ENCODE measurements at regions not wholly inside any gene's neighbourhood (a gene's known extent, or its start where the extent isn't known, plus 50 kb on each side); places are given as distances from the start of the nearest gene placed in this dataset.

- TF ChIP-seq, protein P1, sequence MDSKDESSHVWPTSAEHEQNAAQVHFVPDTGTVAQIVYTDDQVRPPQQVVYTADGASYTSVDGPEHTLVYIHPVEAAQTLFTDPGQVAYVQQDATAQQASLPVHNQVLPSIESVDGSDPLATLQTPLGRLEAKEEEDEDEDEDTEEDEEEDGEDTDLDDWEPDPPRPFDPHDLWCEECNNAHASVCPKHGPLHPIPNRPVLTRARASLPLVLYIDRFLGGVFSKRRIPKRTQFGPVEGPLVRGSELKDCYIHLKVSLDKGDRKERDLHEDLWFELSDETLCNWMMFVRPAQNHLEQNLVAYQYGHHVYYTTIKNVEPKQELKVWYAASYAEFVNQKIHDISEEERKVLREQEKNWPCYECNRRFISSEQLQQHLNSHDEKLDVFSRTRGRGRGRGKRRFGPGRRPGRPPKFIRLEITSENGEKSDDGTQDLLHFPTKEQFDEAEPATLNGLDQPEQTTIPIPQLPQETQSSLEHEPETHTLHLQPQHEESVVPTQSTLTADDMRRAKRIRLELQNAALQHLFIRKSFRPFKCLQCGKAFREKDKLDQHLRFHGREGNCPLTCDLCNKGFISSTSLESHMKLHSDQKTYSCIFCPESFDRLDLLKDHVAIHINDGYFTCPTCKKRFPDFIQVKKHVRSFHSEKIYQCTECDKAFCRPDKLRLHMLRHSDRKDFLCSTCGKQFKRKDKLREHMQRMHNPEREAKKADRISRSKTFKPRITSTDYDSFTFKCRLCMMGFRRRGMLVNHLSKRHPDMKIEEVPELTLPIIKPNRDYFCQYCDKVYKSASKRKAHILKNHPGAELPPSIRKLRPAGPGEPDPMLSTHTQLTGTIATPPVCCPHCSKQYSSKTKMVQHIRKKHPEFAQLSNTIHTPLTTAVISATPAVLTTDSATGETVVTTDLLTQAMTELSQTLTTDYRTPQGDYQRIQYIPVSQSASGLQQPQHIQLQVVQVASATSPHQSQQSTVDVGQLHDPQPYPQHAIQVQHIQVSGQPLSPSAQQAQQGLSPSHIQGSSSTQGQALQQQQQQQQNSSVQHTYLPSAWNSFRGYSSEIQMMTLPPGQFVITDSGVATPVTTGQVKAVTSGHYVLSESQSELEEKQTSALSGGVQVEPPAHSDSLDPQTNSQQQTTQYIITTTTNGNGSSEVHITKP (CRISPR knock-in tag; IDR thresholded peaks at IDR 0.05; ENCODE audit: low read depth) = no peak
- TF ChIP-seq, protein P2, sequence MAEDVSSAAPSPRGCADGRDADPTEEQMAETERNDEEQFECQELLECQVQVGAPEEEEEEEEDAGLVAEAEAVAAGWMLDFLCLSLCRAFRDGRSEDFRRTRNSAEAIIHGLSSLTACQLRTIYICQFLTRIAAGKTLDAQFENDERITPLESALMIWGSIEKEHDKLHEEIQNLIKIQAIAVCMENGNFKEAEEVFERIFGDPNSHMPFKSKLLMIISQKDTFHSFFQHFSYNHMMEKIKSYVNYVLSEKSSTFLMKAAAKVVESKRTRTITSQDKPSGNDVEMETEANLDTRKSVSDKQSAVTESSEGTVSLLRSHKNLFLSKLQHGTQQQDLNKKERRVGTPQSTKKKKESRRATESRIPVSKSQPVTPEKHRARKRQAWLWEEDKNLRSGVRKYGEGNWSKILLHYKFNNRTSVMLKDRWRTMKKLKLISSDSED (CRISPR knock-in tag; IDR thresholded peaks at IDR 0.05) = no peak
- TF ChIP-seq, protein P3, sequence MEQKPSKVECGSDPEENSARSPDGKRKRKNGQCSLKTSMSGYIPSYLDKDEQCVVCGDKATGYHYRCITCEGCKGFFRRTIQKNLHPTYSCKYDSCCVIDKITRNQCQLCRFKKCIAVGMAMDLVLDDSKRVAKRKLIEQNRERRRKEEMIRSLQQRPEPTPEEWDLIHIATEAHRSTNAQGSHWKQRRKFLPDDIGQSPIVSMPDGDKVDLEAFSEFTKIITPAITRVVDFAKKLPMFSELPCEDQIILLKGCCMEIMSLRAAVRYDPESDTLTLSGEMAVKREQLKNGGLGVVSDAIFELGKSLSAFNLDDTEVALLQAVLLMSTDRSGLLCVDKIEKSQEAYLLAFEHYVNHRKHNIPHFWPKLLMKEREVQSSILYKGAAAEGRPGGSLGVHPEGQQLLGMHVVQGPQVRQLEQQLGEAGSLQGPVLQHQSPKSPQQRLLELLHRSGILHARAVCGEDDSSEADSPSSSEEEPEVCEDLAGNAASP (CRISPR knock-in tag; IDR thresholded peaks at IDR 0.05; ENCODE audit: borderline replicate concordance) = no peak
- TF ChIP-seq ASH2L (IDR thresholded peaks at IDR 0.05; ENCODE audit: insufficient read length, low read depth, low read length) (no peak), POLR2A (IDR thresholded peaks at IDR 0.05; ENCODE audit: insufficient read depth in 1 of 2, low read depth in 2 of 2, low read length in 2 of 2) (no peak), ZKSCAN8 (CRISPR knock-in tag; IDR thresholded peaks at IDR 0.05; ENCODE audit: borderline replicate concordance) (no peak), RFX1 (IDR thresholded peaks at IDR 0.05) (no peak), ZNF44 (CRISPR knock-in tag; IDR thresholded peaks at IDR 0.05) (no peak), CEBPG (CRISPR knock-in tag; IDR thresholded peaks at IDR 0.05) (no peak), ZSCAN9 (CRISPR knock-in tag; IDR thresholded peaks at IDR 0.05; ENCODE audit: borderline replicate concordance) (no peak), ZNF263 (CRISPR knock-in tag; IDR thresholded peaks at IDR 0.05) (no peak), NRL (CRISPR knock-in tag; IDR thresholded peaks at IDR 0.05; ENCODE audit: borderline replicate concordance) (no peak)
These were observed 72.8 kb downstream of the CAMK2N1 start for GRCh38 chr1:20413136-20413775.

Measured in HepG2 (cell line).